ENCODE measurements at regions not wholly inside any gene's neighbourhood (a gene's known extent, or its start where the extent isn't known, plus 50 kb on each side); places are given as distances from the start of the nearest gene placed in this dataset.

- no peak for TF ChIP-seq CTCF (IDR thresholded peaks at IDR 0.05; ENCODE audit: extremely low read depth in 1 of 2, insufficient read depth in 1 of 2, low read depth in 1 of 2, low read length in 2 of 2)
- no peak for TF ChIP-seq POLR2AphosphoS5 (IDR thresholded peaks at IDR 0.05; ENCODE audit: insufficient read depth, low read depth, low read length)
These were observed 225.0 kb downstream of the SPTSSA start for GRCh38 chr14:34237081-34237480.

Measured in endothelial cell of umbilical vein (primary cell).